ENCODE measurements at regions not wholly inside any gene's neighbourhood (a gene's known extent, or its start where the extent isn't known, plus 50 kb on each side); places are given as distances from the start of the nearest gene placed in this dataset.
A peak's percentile ranks its signal among the peaks of the same experiment; 100 is the strongest.
"Not testable (repeated sequence)": the region's sequence is repeated elsewhere in the genome, so short reads cannot be mapped to it uniquely, and the experiment has no call there.

DNA sequence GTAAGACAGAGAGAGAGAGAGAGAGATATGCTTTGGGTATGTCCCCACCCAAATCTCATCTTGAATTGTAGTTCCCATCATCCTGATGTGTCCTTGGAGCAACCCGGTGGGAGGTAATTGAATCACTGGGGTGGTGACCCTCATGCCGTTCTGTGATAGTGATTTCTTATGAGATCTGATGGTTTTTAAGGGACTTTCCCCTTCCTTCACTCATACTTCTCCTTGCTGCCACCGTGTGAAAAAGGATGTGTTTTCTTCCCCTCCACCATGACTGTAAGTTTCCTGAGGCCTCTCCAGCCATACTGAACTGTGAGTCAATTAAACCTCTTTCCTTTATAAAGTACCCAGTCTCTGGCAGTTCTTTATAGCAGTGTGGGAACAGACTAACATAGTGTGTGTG lies 60.3 kb downstream of the EOMES start:
- DNase-seq (ENCODE audit: low read depth in 3 of 3, low spot score in 1 of 3), result no peak

DNA sequence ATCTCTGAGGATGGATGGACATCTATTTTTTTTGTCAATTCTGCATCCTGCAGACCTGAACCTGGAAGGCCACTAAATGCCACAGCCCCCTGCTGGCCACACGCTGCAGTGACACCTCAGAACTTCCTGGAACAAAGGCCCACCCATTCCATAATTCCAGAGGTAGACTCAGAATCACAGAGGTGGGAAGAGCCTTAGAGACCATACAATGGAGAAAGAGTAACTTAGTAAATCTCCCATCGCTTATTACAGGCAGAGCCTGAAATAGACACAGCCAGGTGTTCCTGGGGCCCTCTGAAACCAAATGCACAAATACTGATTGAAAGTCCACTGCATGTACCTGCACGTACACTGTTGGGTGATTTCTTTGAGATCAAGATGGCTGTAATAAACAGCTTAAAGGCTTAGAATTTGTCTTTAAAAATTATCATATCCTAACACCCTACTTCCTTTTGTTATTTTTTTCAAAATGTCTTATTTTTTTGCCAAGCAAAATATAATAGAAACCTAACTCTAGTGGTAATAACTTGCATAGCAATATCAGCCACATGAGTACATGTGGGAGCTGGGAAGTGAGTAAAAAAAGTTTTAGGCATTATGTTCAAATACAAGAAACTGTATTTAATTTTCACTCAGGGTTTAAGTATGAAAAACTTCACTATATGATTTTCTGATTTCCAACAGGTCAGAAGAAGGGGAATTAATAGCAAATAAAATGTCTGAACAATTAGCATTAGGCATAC lies 62.7 kb downstream of the EOMES start:
- DNase-seq (ENCODE audit: low read depth in 3 of 3, low spot score in 1 of 3), result peak in 1 of 3 donors; percentile 14

DNA sequence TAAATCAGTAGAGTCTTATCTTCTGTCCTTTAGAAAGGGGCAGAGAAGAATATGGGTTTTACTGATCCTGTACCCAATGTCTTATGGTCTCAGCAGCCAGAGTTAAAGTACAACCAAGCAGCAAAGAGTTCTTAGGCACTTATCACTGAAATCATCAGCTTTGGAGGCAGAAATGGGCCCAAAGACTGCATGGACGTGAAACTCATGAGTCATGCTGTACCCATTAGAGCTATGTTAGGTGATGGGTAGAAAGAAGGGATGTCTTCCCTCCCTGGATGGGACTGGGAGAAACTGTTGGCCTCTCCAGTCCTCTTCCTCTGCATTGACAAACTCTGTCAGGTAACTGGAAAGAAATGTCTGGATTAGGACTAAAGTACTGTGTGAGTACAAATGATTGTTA lies 63.4 kb downstream of the EOMES start:
- no peak for DNase-seq (ENCODE audit: low read depth in 3 of 3, low spot score in 1 of 3)

DNA sequence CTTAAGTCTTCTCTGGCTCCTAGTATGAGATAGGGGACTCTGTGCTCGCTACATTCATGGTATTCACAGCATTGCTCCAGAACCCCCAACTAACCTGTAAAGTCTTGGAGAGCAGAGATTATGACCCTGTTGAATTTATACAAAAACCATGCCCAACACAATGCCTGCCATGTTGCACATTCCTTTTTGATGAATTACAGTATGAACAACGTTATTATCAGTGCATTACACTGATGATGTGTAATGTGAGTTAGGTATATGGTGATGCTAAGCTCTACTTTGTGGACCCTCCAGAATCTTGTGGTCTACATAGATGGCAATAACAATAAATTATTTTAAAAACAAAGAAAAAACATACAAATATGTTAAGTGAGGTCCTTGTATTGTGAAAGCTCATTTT lies 64.3 kb downstream of the EOMES start:
- DNase-seq (ENCODE audit: low read depth in 3 of 3, low spot score in 1 of 3), result no peak

DNA sequence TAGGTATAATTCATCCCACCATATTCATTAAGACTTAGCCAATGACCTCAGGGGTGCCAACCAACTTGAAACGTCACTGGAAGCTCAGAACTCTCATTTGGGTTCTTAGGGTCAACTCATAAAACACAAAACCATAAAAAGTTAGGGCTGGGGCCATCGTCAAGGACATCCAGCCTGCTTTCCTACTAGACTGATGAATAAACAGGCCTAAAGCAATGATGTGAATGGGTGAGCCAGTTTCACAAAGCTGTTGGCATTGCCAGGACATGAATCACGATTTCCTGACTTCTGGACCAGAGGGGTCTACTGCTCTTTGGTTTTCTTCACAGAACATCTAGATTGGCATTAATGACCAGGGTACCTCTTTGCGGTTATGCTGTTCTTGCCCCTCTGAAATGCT lies 64.7 kb downstream of the EOMES start:
- no peak for DNase-seq (ENCODE audit: low read depth in 3 of 3, low spot score in 1 of 3)

DNA sequence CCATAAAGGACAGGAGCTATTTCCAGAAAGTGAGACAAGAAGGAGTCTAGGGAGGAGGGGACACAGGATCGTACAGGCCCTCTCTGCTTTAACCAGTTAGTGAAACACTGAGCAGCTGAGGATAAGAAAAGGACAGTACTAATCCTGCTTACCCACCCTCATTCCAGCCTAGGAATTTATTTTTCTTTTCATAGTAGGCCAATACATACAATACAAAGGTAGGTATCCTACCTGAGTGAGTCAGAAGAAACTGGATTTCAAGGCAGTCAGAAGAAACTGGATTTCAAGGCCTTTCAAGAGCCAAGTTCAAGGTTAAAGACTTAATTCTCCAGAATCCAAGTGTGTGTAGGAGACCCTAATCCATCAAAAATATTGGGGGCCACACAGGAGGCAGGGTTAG lies 65.3 kb downstream of the EOMES start:
- DNase-seq (ENCODE audit: low read depth in 3 of 3, low spot score in 1 of 3), result no peak

DNA sequence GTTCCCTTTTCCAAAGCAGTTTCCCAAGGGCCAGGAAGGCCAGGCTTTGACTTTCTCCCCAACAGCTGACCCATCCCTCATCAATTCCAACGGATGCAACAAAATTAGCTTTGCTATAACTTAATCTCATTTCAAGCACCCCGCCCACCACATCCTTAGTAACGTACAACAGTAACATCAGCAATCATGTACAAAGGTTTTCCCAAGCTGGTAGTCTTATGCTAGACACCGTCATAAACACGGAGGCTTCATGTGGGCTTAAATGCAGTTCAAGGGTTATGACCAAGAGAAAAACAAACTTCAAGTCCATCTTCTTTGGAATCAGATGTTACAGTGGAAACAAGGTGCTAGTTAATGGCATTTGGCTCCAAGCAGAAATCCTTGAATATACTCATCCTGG lies 66.6 kb downstream of the EOMES start:
- DNase-seq (ENCODE audit: low read depth in 3 of 3, low spot score in 1 of 3), result no peak

DNA sequence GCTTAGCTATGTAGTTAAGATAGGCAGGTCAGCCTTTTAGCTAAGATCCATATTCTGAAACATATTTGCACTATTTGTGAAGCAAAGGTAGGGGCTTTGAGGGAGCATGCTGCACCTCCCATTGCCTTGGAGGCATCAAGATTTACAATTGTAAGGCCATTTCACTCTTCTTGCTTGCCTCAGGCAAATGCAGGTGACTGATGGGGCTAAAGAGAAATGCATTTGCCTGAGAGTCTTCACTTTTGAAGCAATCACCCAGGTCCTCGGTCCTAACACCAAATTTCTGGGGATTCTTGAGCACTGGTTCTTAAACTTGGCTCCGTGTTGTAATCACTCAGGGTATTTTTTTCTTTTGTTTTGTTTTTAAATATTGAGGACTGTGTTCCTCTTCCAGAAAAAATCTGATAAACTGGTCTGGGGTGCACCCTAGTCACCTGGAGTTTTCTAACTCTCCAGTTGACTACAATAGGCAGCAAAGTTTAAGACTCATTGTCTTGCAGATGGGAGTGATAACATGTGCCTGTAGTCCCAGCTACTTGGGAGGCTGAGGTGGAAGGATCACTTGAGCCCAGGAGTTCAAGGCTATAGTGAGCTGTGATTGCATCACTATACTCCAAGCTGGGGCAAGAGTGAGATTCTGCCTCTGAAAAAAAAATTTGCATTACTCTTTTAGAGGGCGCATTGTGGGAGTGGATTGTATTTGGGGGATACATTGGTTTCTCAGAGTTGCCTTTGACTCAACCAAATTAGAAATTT lies 68.1 kb downstream of the EOMES start:
- no peak for DNase-seq (ENCODE audit: low read depth in 3 of 3, low spot score in 1 of 3)

DNA sequence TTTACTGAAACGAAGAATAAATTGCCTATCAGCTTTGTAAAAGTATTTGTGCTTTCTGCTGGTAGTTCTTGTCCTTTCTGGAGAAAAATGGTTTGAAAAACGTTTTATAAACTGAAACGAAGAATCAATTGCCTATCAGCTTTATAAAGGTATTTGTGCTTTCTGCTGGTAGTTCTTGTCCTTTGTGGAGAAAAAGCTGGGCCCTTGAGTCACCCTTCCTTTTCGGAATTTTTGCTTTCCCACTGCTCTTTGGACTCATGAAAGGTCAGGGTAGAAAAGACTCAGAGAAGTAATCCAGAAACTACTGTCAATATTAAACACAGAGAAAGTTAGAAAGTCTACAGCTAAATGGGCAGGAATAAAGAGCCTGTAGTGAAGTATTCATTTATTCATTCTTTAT lies 72.8 kb downstream of the EOMES start:
- DNase-seq (ENCODE audit: low read depth in 3 of 3, low spot score in 1 of 3), result no peak

DNA sequence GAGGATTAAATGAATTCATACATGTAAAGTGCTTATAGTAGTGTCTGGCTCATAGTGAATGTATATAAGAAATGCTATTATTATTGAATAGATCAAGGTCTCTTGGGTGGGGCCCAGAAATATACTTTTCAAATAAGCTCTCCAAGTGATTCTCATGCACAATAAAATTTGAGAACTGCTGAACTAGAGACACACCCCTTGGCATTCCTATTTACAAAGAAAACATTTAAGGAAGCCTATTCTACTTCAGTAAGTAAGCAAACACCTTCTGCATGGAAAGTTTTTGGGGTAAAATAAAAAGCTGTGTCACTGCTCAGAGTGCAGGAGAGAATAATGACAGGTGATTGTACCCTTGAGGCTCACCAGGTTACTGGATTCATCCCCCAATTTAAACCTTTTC lies 75.2 kb downstream of the EOMES start:
- no peak for DNase-seq (ENCODE audit: low read depth in 3 of 3, low spot score in 1 of 3)

DNA sequence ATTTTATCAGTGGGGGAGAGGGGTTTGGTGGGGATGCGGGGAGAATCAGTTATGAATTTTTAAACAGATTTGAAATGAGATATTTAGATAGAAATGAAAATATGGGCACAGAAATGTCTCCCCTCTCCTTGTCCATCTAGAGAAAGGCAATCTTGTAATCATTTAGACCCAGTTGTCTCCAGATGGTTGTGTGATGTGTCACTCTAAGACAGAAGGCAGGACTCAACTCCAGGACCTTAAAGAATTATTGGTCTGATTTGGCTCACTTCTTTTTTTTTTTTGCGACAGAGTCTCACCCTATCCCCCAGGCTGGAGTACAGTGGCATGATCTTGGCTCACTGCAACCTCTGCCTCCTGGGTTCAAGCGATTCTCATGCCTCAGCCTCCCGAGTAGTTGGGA lies 77.2 kb downstream of the EOMES start:
- DNase-seq (ENCODE audit: low read depth in 3 of 3, low spot score in 1 of 3), result no peak

DNA sequence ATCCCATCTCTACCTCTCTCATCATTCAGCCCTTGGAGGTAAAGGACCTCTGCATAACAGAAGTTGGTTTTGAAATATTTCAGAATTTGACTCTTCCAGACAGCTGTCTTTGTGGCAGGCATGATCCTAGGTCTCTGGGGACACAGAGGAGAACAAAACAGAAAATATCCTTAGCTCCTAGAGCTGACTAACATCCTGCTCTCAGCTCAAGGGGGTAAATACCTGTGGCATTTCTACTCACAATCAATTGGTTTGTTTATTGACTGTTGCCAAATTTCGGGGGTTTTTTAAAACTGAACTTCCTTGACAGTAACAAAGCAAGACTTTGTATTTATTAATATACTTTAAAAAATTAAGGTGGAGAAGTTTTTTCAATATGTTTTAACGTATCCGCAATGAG lies 78.8 kb downstream of the EOMES start:
- no peak for DNase-seq (ENCODE audit: low read depth in 3 of 3, low spot score in 1 of 3)

DNA sequence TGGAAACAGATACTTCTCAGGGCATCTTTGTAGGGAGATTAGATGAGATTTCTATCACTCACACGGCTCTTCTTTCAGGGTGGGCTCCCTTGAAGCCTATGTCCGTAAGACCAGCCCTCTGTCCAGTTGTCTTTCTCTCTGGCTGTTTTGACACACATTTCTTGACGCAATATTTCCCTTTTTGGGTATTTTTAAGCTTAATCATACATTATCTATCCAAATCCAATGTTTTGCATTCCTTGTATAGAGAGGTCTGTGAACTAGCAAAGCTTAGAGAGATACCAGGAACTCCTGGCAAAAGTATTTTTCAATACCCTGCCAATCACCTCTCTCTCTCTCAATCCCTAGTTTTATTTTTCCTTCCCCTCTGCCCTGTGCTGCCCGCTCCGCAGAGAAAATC lies 79.3 kb downstream of the EOMES start:
- no peak for DNase-seq (ENCODE audit: low read depth in 3 of 3, low spot score in 1 of 3)

DNA sequence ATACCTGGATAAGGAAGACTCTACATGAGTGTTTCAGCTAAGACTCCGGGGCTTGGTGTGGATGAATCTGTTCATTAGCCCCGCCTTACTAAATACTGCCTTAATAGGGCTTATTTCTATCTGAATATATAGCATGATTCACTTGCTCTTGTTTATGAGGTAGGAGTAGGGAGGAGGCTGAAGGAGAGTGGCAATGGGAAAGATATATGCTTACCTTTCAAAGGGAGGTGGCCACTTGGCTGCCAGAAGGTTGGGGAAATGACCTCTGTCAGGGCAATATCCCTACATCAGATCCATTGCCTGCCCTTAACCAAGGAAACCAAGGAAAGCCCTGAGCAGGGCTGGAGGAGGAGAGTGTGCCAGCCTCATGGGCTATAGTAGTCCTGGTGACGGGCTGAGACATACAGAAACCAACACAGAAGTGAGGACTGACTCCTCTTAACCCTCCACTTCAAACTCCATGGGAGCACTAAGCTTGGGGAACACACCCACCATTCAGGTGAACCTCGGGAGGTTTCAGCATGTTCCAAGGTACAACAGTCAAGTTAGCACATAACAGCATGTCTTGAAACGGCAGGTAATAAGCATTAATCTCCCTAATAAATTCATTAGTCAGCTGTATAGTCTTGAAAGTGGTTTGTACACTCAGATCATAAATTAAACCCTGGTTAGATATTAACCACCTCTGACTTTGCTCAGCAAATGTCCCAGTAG lies 80.1 kb downstream of the EOMES start:
- DNase-seq (ENCODE audit: low read depth in 3 of 3, low spot score in 1 of 3), result no peak

DNA sequence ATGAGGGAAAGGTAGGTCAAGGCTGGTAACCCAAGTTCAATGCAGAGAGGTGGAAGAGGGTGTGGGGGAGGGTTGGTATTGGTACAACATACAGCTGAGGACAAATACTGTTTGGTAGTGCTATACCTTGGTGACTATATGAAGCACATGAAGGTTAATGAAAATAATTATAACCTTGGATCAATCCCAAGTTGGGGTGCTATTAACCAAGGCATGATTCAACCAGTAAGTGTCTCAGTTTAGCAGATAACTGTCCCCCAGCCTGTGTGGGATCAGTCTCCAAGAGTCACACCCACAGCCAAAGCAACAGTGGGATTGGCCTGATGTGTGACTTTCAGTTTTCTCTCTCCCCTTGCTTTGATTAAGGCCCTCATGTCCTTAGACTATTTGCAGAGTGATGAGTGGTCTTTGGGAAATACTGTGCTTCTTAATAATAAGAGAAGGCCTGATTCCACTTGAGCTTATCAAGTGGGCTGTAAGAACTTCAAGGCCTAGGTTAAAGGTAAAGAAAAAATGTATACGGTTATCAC lies 80.8 kb downstream of the EOMES start:
- DNase-seq (ENCODE audit: low read depth in 3 of 3, low spot score in 1 of 3), result no peak

DNA sequence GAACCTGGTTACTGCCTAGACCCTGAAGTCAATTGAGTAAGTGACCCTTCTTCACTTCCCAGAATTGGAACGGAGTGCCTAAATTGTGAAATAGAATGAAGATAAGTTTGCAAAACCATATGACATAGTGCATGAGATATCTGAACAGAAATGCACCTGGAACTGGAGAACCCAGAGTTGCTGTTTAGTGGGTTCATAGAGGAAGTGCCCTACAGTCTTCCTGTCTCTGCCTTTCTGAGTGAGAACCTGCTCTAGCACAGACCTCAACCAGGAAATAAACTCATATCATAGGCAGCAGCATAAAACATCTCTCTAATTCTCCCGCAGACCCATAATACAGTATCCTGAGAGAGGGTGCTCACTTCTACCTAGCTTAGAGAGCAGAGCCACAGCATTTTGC lies 82.9 kb downstream of the EOMES start:
- DNase-seq (ENCODE audit: low read depth in 3 of 3, low spot score in 1 of 3), result no peak

DNA sequence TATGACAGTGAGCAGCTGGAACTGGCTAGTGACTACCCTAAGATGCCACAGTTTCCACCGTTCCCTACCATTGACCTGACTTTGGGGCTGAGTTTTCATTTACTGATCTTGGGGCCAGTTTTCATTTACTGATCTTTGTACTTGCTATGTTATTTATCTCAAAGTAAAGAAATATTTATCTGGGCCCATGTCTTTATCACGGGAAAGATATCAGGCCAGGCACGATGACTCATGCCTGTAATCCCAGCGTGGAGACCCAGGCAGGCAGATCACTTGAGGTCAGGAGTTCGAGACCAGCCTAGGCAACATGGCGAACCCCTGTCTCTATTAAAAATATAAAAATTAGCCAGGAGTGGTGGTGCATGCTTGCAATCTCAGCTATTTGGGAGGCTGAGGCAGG lies 83.5 kb downstream of the EOMES start:
- DNase-seq (ENCODE audit: low read depth in 3 of 3, low spot score in 1 of 3), result no peak

DNA sequence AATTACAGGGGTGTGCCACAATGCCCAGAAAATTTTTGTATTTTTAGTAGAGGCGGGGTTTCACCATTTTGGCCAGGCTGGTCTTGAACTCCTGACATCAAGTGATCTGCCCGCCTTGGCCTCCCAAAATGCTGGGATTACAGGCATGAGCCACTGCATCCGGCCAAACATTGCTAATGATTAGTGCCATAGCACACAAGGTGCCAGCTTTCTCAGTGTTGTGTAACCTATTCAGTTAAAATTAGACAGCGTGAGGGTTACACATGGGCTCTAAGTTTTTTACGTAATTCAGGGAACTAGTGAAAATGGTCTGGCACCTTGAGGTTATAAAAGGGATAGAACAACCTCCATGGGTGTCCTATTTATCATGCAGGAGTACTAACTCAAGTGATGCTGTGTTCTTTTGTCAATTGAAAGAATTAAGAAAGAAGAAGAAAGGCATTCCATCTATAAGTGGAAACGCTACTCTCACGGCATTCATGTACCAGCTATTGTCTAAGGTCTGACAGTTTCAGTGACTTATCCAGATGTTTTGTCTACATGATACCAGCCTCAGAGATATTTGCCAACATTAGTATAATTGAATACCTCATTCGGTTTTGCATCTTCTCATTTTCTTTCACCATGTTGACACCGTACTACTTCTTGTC lies 84.7 kb downstream of the EOMES start:
- no peak for DNase-seq (ENCODE audit: low read depth in 3 of 3, low spot score in 1 of 3)

DNA sequence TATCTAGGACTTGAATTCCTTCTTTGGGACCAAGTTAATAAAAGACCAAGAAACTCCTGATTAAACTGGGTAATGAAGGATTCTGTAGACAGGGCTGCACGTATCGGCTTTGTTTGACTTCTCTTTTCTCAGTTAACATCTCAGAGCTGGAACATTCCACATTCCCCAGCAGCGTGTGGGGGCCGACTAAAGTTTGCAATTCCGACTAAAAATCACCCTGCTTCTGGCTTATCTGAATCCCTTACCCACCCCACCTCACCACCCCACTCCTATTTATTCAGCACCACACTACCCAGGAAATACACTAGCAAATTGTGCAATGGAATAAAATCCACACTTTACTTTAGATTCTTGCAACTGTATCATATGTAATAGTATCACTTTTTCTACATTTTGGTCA lies 87.1 kb downstream of the EOMES start:
- DNase-seq (ENCODE audit: low read depth in 3 of 3, low spot score in 1 of 3), result not testable (repeated sequence)

DNA sequence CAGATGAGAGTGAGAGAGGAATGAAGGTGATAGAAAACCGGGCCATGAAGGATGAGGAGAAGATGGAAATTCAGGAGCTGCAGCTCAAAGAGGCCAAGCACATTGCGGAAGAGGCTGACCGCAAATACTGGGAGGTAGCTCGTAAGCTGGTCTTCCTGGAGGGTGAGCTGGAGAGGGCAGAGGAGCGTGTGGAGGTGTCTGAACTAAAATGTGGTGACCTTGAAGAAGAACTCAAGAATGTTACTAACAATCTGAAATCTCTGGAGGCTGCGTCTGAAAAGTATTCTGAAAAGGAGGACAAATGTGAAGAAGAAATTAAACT lies 88.9 kb downstream of the EOMES start:
- no peak for DNase-seq (ENCODE audit: low read depth in 3 of 3, low spot score in 1 of 3)

DNA sequence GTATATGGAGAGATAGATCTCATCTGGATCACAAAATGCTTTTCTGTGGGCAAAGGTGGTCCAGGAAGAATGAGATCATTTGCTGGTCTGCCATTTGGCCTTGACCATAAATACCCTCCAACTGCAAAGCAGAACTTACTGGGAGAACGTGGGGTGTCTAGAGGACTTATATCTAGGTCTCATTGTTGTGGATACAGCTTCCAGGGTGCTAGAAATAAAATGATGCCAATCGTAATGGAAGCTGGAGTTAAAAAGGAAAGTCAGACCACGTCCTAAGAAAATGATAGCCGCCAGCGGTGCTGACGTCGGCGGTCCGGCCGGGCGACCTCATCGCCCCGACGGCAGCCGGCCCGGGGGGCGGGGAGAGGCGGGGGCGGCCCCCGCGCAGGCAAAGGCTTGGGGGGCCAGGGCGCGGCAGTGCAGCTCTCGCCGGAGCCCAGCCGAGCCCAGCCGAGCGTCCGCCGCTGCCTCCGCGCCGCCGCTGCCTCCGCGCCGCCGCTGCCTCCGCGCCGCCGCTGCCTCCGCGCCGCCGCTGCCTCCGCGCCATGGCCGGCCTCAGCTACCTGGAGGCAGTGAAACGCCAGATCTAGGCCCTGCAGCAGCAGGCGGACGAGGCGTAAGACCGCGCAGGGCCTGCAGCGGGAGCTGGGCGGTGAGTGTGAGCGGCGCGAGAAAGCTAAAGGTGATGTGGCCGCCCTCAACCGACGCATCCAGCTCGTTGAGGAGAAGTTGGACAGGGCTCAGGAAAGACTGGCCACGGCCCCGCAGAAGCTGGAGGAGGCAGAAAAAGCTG lies 89.5 kb downstream of the EOMES start:
- DNase-seq (ENCODE audit: low read depth in 3 of 3, low spot score in 1 of 3), result peak in 1 of 3 donors; percentile 14

Measured in stimulated activated CD4-positive, alpha-beta T cell treated with anti-CD3 and anti-CD28 coated beads, TNF-alpha, amount 100 ng/mL, for 1 hour (primary cell).